ENCODE measurements at regions not wholly inside any gene's neighbourhood (a gene's known extent, or its start where the extent isn't known, plus 50 kb on each side); places are given as distances from the start of the nearest gene placed in this dataset.
A peak's percentile ranks its signal among the peaks of the same experiment; 100 is the strongest.
"Not testable (repeated sequence)": the region's sequence is repeated elsewhere in the genome, so short reads cannot be mapped to it uniquely, and the experiment has no call there.

DNA sequence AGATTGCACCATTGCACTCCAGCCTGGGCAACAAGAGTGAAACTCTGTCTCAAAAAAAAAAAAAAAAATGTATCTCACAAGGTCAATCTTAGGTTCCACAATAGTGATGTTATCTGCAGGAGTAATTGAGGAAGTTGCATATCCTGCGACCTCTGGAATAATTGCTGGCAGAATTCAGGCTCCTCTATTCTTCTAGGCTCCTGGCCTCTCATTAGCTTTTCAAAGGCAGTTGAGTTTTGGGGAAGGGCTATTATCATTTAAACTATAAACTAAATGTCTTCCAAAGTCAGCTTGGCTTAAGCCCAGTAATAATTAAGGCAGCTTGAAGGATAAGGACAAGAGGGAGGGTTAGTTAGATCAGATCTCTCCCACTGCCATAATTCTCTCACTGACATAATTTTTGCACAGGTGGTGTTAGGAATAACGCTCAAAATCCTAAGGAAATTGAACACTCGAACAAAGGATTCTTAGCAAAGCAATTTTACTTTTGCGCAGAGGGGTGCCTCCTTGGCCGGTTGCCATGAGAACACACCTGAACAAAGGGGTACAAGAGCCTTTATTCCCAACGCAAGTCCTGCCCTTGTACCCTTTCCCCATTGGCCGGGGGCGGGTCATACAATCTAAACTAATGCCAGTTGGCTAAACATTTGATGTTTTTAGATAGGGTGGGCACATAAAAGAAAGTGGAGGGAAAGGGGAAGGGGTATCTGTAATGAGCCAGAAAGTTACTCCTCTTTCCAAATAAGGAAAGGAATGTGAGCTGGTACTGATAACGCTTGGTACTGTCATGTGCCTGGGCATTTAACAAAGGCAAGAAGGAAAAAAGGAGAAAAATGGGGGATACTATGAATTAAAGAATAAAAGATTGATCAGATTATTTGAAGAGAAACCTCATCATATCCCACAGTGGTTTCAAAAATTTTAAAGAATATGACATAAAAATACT, 106.4 kb upstream of the CCNG1 start:
- H3K27me3 ChIP-seq (ENCODE audit: low read length): no peaks in the 10 kb centered on the region
- no peak overlapping the region for H3K9ac ChIP-seq (ENCODE audit: low read length)
- H2AFZ ChIP-seq (ENCODE audit: low read length): no peak overlapping the region
- no peaks in the 10 kb centered on the region for H3K36me3 ChIP-seq (ENCODE audit: insufficient read depth, low read length)
- no peak for DNase-seq
- H3K9me2 ChIP-seq (replicated peaks; ENCODE audit: insufficient read depth, low read length): no peaks in the 10 kb centered on the region
- no peak overlapping the region for H3K4me2 ChIP-seq (ENCODE audit: low read depth, low read length, poor library complexity, severe bottlenecking)
- no peak overlapping the region for H3K4me3 ChIP-seq (ENCODE audit: low read length)
- no peaks in the 10 kb centered on the region for H3K79me2 ChIP-seq (ENCODE audit: low read length)
- H3K9me3 ChIP-seq (ENCODE audit: low read length): no peaks in the 10 kb centered on the region
- no peaks in the 10 kb centered on the region for H4K20me1 ChIP-seq (ENCODE audit: insufficient read depth, low read depth, low read length)
- H3K27ac ChIP-seq (ENCODE audit: low read length): no peak overlapping the region
- H3K4me1 ChIP-seq (ENCODE audit: low read length): no peaks in the 10 kb centered on the region

DNA sequence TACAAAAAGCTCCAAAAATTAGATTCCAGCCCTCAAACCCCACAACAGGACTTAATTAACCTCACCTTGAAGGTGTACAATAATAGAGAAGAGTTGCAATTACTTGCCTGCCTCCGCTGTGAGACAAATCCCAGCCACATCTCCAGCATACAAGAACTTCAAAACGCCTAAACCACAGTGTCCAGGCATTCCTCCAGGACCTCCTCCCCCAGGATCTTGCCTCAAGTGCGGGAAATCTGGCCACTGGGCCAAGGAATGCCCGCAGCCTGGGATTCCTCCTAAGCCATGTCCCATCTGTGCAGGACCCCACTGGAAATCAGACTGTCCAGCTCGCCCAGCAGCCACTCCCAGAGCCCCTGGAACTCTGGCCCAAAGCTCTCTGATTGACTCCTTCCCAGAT, 101.3 kb upstream of the CCNG1 start:
- H2AFZ ChIP-seq (ENCODE audit: low read length); DNase-seq; H3K27me3 ChIP-seq (ENCODE audit: low read length); H3K9me2 ChIP-seq (replicated peaks; ENCODE audit: insufficient read depth, low read length); H3K27ac ChIP-seq (ENCODE audit: low read length); H3K9ac ChIP-seq (ENCODE audit: low read length); H3K36me3 ChIP-seq (ENCODE audit: insufficient read depth, low read length); H3K9me3 ChIP-seq (ENCODE audit: low read length); H3K79me2 ChIP-seq (ENCODE audit: low read length); H3K4me3 ChIP-seq (ENCODE audit: low read length); H3K4me2 ChIP-seq (ENCODE audit: low read depth, low read length, poor library complexity, severe bottlenecking); H4K20me1 ChIP-seq (ENCODE audit: insufficient read depth, low read depth, low read length); H3K4me1 ChIP-seq (ENCODE audit: low read length): not testable (repeated sequence)

DNA sequence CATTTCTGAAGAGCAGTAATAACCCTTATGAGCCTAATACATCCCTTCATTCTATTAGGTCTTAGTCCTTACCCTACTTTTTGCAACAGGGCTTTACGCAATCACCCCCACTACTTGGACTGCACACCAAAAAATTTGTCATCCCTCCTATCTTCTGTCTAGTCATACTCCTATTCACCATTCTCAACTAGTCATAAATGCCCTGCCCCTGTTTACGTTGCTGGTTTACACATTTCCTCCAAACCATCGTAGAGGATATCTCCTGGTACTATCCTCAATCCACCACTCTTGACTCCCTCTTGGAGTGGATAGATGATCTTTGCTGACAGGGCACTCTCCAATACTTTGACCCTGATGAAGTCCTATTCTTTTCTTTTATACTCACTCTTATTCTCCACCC, 98.2 kb upstream of the CCNG1 start:
- DNase-seq: no peak
- H3K27me3 ChIP-seq (ENCODE audit: low read length): no peaks in the 10 kb centered on the region
- no peak overlapping the region for H3K27ac ChIP-seq (ENCODE audit: low read length)
- H3K9ac ChIP-seq (ENCODE audit: low read length): no peak overlapping the region
- no peaks in the 10 kb centered on the region for H3K9me3 ChIP-seq (ENCODE audit: low read length)
- H3K9me2 ChIP-seq (replicated peaks; ENCODE audit: insufficient read depth, low read length): no peaks in the 10 kb centered on the region
- no peak overlapping the region for H3K4me3 ChIP-seq (ENCODE audit: low read length)
- H2AFZ ChIP-seq (ENCODE audit: low read length): no peak overlapping the region
- H3K4me1 ChIP-seq (ENCODE audit: low read length): no peaks in the 10 kb centered on the region
- no peaks in the 10 kb centered on the region for H3K36me3 ChIP-seq (ENCODE audit: insufficient read depth, low read length)
- H3K79me2 ChIP-seq (ENCODE audit: low read length): no peaks in the 10 kb centered on the region
- no peaks in the 10 kb centered on the region for H4K20me1 ChIP-seq (ENCODE audit: insufficient read depth, low read depth, low read length)
- H3K4me2 ChIP-seq (ENCODE audit: low read depth, low read length, poor library complexity, severe bottlenecking): no peak overlapping the region

DNA sequence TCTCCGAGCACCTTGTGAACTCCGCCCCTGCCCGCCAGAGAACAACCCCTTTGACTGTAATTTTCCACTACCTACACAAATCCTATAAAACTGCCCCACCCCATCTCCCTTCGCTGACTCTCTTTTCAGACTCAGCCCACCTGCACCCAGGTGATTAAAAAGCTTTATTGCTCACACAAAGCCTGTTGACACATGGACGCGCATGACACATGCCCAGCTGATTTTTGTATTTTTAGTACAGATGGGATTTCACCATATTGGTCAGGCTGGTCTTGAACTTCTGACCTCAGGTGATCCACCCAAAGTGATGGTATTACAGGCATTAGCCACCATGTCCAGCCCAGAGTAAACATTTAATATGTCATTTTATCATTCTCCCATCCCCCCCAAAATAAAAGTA, 97.0 kb upstream of the CCNG1 start:
- not testable (repeated sequence) for H3K27ac ChIP-seq (ENCODE audit: low read length); H4K20me1 ChIP-seq (ENCODE audit: insufficient read depth, low read depth, low read length); H3K36me3 ChIP-seq (ENCODE audit: insufficient read depth, low read length); H2AFZ ChIP-seq (ENCODE audit: low read length); H3K9me3 ChIP-seq (ENCODE audit: low read length); H3K79me2 ChIP-seq (ENCODE audit: low read length); H3K4me1 ChIP-seq (ENCODE audit: low read length); H3K4me3 ChIP-seq (ENCODE audit: low read length); H3K9ac ChIP-seq (ENCODE audit: low read length); DNase-seq; H3K9me2 ChIP-seq (replicated peaks; ENCODE audit: insufficient read depth, low read length); H3K27me3 ChIP-seq (ENCODE audit: low read length); H3K4me2 ChIP-seq (ENCODE audit: low read depth, low read length, poor library complexity, severe bottlenecking)

DNA sequence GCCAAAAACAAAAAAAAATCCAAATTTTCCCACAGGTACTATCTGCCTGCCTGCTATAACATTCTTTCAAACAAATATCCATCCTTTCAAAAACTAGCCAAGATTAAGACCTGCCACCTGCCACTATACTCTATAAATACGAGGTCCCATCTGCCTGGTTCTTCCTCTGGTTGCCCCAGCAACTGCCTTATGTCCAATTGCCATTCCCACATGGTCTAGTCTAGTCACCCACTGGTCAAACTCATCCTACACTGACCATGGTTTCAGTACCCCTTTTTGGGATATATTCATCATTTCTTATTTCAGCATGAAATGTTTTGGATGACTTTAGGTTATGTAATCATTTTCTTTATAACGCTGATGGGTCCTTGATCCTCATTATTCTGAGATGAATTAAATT, 95.1 kb upstream of the CCNG1 start:
- H3K9me3 ChIP-seq (ENCODE audit: low read length): no peaks in the 10 kb centered on the region
- H3K79me2 ChIP-seq (ENCODE audit: low read length): no peaks in the 10 kb centered on the region
- no peak overlapping the region for H3K9ac ChIP-seq (ENCODE audit: low read length)
- H3K27me3 ChIP-seq (ENCODE audit: low read length): no peaks in the 10 kb centered on the region
- no peak overlapping the region for H3K27ac ChIP-seq (ENCODE audit: low read length)
- H3K4me1 ChIP-seq (ENCODE audit: low read length): peaks cover 2% of the 10 kb centered on the region
- H2AFZ ChIP-seq (ENCODE audit: low read length): no peak overlapping the region
- no peak overlapping the region for H3K4me2 ChIP-seq (ENCODE audit: low read depth, low read length, poor library complexity, severe bottlenecking)
- no peaks in the 10 kb centered on the region for H4K20me1 ChIP-seq (ENCODE audit: insufficient read depth, low read depth, low read length)
- H3K4me3 ChIP-seq (ENCODE audit: low read length): no peak overlapping the region
- no peak for DNase-seq
- H3K9me2 ChIP-seq (replicated peaks; ENCODE audit: insufficient read depth, low read length): no peaks in the 10 kb centered on the region
- no peaks in the 10 kb centered on the region for H3K36me3 ChIP-seq (ENCODE audit: insufficient read depth, low read length)

DNA sequence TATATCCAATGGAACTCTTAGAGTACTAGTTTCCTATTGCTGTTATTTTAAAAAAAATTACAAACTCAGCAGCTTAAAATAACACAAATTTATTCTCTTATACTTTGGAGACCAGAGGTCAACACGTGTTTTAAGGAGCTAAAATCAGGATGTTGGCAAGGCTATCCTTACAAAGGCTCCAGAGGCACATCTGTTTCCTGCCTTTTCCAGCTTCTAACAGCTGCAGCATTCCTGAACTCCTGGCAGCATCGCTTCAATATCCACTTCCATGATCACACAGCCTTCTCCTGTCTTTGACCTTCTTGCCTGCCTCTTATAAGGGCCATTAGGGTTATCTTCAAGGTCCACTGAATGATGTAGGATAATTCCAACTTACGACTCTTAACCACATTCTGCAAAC, 92.2 kb upstream of the CCNG1 start:
- Histone ChIP-seq H4K20me1 (ENCODE audit: insufficient read depth, low read depth, low read length) (no peaks in the 10 kb centered on the region), H3K4me1 (ENCODE audit: low read length) (peaks cover 22% of the 10 kb centered on the region), H3K9me3 (ENCODE audit: low read length) (no peaks in the 10 kb centered on the region), H3K36me3 (ENCODE audit: insufficient read depth, low read length) (no peaks in the 10 kb centered on the region), H3K27me3 (ENCODE audit: low read length) (no peaks in the 10 kb centered on the region), H3K9ac (ENCODE audit: low read length) (no peak overlapping the region), H3K4me2 (ENCODE audit: low read depth, low read length, poor library complexity, severe bottlenecking) (no peak overlapping the region), H3K27ac (ENCODE audit: low read length) (no peak overlapping the region), H3K79me2 (ENCODE audit: low read length) (no peaks in the 10 kb centered on the region), H2AFZ (ENCODE audit: low read length) (no peak overlapping the region), H3K4me3 (ENCODE audit: low read length) (no peak overlapping the region), H3K9me2 (replicated peaks; ENCODE audit: insufficient read depth, low read length) (no peaks in the 10 kb centered on the region)
- DNase-seq: no peak

DNA sequence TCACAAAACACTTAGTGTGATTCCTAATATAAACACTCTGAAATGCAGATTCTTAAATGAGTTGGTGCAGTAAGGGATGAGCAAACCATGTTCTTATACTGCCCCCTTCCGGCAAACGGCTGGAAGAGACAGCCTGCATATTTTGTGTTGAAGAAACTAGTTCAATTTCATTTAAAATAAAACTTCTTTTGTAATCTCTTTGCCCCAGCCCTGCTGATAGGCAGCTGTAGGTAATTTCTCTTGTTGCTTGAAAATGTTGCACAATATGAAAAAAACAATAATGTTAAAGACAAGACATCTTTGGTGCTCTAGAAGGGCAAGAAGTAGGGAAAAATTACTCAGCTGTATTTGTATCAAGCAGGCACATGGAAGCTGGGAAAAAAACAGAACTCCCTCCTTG, 89.7 kb upstream of the CCNG1 start:
- Histone ChIP-seq H3K4me1 (ENCODE audit: low read length) (peaks cover 47% of the 10 kb centered on the region), H3K4me2 (ENCODE audit: low read depth, low read length, poor library complexity, severe bottlenecking) (no peak overlapping the region), H3K9ac (ENCODE audit: low read length) (no peak overlapping the region), H4K20me1 (ENCODE audit: insufficient read depth, low read depth, low read length) (no peaks in the 10 kb centered on the region), H3K27me3 (ENCODE audit: low read length) (no peaks in the 10 kb centered on the region), H3K27ac (ENCODE audit: low read length) (peak overlapping the region; percentile 16; the same call in 1 of the 2 replicates), H3K9me2 (replicated peaks; ENCODE audit: insufficient read depth, low read length) (no peaks in the 10 kb centered on the region), H3K9me3 (ENCODE audit: low read length) (no peaks in the 10 kb centered on the region), H3K79me2 (ENCODE audit: low read length) (no peaks in the 10 kb centered on the region), H3K36me3 (ENCODE audit: insufficient read depth, low read length) (no peaks in the 10 kb centered on the region), H3K4me3 (ENCODE audit: low read length) (no peak overlapping the region), H2AFZ (ENCODE audit: low read length) (peak overlapping the region; percentile 22; the same call in 1 of the 2 replicates)
- peak; percentile 93 for DNase-seq

DNA sequence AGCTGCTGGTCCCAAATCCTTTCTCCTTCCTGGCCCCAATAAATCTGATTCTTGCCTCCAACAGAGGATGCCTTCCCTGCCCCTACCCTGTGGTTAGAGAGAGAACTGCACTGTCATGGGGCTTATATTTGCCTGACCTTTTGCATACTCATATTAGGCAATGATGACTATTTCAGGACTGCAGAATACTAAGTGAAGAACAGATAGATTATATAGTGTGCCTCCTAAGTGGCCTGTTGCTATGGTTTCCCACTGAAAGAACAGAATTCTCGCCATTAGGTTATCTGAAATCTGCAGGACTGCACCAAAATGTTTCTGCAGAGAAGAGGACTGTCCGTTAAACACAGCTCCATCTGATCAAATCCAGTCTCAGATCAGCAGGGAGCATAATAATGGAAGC, 87.3 kb upstream of the CCNG1 start:
- H3K79me2 ChIP-seq (ENCODE audit: low read length): no peaks in the 10 kb centered on the region
- H2AFZ ChIP-seq (ENCODE audit: low read length): no peak overlapping the region; the same call in 1 of the 2 replicates
- H3K36me3 ChIP-seq (ENCODE audit: insufficient read depth, low read length): no peaks in the 10 kb centered on the region
- peak overlapping the region; percentile 35 for H3K9ac ChIP-seq (ENCODE audit: low read length)
- no peaks in the 10 kb centered on the region for H3K9me3 ChIP-seq (ENCODE audit: low read length)
- no peaks in the 10 kb centered on the region for H3K9me2 ChIP-seq (replicated peaks; ENCODE audit: insufficient read depth, low read length)
- H3K4me1 ChIP-seq (ENCODE audit: low read length): peaks cover 71% of the 10 kb centered on the region
- peak overlapping the region; percentile 95 for H3K27ac ChIP-seq (ENCODE audit: low read length)
- peak; percentile 91 for DNase-seq
- peak overlapping the region; percentile 56 for H3K4me2 ChIP-seq (ENCODE audit: low read depth, low read length, poor library complexity, severe bottlenecking)
- peak overlapping the region; percentile 16; the same call in 1 of the 2 replicates for H3K4me3 ChIP-seq (ENCODE audit: low read length)
- no peaks in the 10 kb centered on the region for H4K20me1 ChIP-seq (ENCODE audit: insufficient read depth, low read depth, low read length)
- H3K27me3 ChIP-seq (ENCODE audit: low read length): no peaks in the 10 kb centered on the region

Measured in Karpas-422 (cell line).